ENCODE measurements at regions not wholly inside any gene's neighbourhood (a gene's known extent, or its start where the extent isn't known, plus 50 kb on each side); places are given as distances from the start of the nearest gene placed in this dataset.

DNA sequence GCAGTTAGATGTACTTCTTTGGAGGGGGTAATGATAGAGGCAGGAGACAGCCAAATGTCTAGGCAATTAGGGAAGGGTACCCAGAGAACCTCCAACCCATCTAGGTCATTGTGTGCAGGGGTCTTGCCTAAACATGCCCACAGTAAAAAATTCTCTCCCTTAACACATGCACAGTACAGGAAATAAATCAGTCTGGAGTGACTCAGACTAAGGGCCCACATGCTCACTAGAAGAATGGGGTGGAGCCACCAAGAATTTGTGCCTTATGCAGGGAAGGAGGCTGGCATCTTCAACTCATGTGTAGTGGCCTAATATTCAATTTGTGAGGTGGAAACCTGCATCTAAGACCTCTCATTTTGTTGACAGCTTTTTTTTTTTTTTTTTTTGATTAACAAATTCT, 945.3 kb upstream of the GRIA3 start:
- no peak for DNase-seq
- intact Hi-C loops (cut with DNase I): no loop called here
- TF ChIP-seq POLR2A (IDR thresholded peaks at IDR 0.05) (no peak), CTCF (IDR thresholded peaks at IDR 0.05) (no peak)
- no peaks in the 10 kb centered on the region for H3K36me3 ChIP-seq
- H3K27me3 ChIP-seq: no peaks in the 10 kb centered on the region
- H3K9me3 ChIP-seq: no peaks in the 10 kb centered on the region
- H3K4me3 ChIP-seq (replicated peaks in 1 of 3): no peak overlapping the region
- H3K4me1 ChIP-seq: no peaks in the 10 kb centered on the region
- H3K27ac ChIP-seq: no peak overlapping the region

- Histone ChIP-seq H3K36me3 (no peaks in the 10 kb centered on the region), H3K27me3 (no peaks in the 10 kb centered on the region), H3K9me3 (no peaks in the 10 kb centered on the region), H3K4me3 (replicated peaks in 1 of 3) (no peak overlapping the region), H3K27ac (no peak overlapping the region), H3K4me1 (no peaks in the 10 kb centered on the region)
- intact Hi-C loops (cut with DNase I): no loop called here
- no peak for DNase-seq
- 84 to 86% methylated on average over 7 of the region's 7 CpGs for WGBS, 2 donors
- TF ChIP-seq CTCF (IDR thresholded peaks at IDR 0.05) (no peak), POLR2A (IDR thresholded peaks at IDR 0.05) (no peak)
These were observed 942.1 kb upstream of the GRIA3 start for GRCh38 chrX:122241959-122242358.

- Histone ChIP-seq H3K36me3 (no peaks in the 10 kb centered on the region), H3K4me1 (no peaks in the 10 kb centered on the region), H3K9me3 (no peaks in the 10 kb centered on the region), H3K27me3 (no peaks in the 10 kb centered on the region), H3K27ac (no peak overlapping the region), H3K4me3 (replicated peaks in 1 of 3) (no peak overlapping the region)
- intact Hi-C loops (cut with DNase I): no loop called here
- TF ChIP-seq POLR2A (IDR thresholded peaks at IDR 0.05): no peak
- TF ChIP-seq CTCF (IDR thresholded peaks at IDR 0.05): no peak
- DNase-seq: no peak
- whole genome bisulfite sequencing, 2 donors: 70 to 73% methylated on average over 2 of the region's 2 CpGs
These were observed 940.0 kb upstream of the GRIA3 start for GRCh38 chrX:122244080-122244479.

GRCh38 chrX:122245175-122245574, 938.9 kb upstream of the GRIA3 start:
- Histone ChIP-seq H3K27ac (no peak overlapping the region), H3K9me3 (no peaks in the 10 kb centered on the region), H3K36me3 (no peaks in the 10 kb centered on the region), H3K4me3 (replicated peaks in 1 of 3) (no peak overlapping the region), H3K4me1 (no peaks in the 10 kb centered on the region), H3K27me3 (no peaks in the 10 kb centered on the region)
- DNase-seq: no peak
- intact Hi-C loops (cut with DNase I): no loop called here
- TF ChIP-seq POLR2A (IDR thresholded peaks at IDR 0.05) (no peak), CTCF (IDR thresholded peaks at IDR 0.05) (no peak)

GRCh38 chrX:122245943-122246342, 938.1 kb upstream of the GRIA3 start:
- intact Hi-C loops (cut with DNase I): no loop called here
- H3K27ac ChIP-seq: no peak overlapping the region
- 72 to 82% methylated on average over 2 of the region's 2 CpGs for WGBS, 2 donors

More at GRCh38 chrX:122245943-122246342, 938.1 kb upstream of the GRIA3 start:
- DNase-seq: no peak
- Histone ChIP-seq H3K4me3 (replicated peaks in 1 of 3) (no peak overlapping the region), H3K4me1 (no peaks in the 10 kb centered on the region), H3K9me3 (no peaks in the 10 kb centered on the region), H3K27me3 (no peaks in the 10 kb centered on the region), H3K36me3 (no peaks in the 10 kb centered on the region)
- no peak for TF ChIP-seq POLR2A (IDR thresholded peaks at IDR 0.05)
- no peak for TF ChIP-seq CTCF (IDR thresholded peaks at IDR 0.05)

All from thyroid gland (tissue), 4 donors.